Thyroid gland (tissue), 4 donors: ENCODE measurements at regions not wholly inside any gene's neighbourhood (a gene's known extent, or its start where the extent isn't known, plus 50 kb on each side); places are given as distances from the start of the nearest gene placed in this dataset.

Experiments used
- CTCF ChIP-seq, 6 experiments: fragments of 200-600 bp in 3 of 6; fragments of 450-650 bp in 3 of 6; sonication (generic) in 3 of 6; IDR thresholded peaks; one replicate each; pipeline ENCODE4 v1.5.1; 2016 to 2019; ENCODE audit warnings: antibody characterized with exemption in 6 of 6, mild to moderate bottlenecking in 2 of 6, inconsistent platforms in 1 of 6, moderate library complexity in 1 of 6
- POLR2A ChIP-seq, 2 donors: fragments of 450-650 bp; IDR thresholded peaks; one replicate each; pipeline ENCODE4 v1.6.1; 2017; ENCODE audit warnings: antibody characterized with exemption in 2 of 2, mild to moderate bottlenecking in 2 of 2, moderate library complexity in 1 of 2

GRCh38 chr5:63564789-63565188 lies 397.5 kb downstream of the HTR1A start:
- TF ChIP-seq POLR2A (IDR thresholded peaks at IDR 0.05) (no peak), CTCF (IDR thresholded peaks at IDR 0.05) (no peak)
